Fibroblast of skin of scalp (primary cell): ENCODE measurements at regions not wholly inside any gene's neighbourhood (a gene's known extent, or its start where the extent isn't known, plus 50 kb on each side); places are given as distances from the start of the nearest gene placed in this dataset.
"Not testable (repeated sequence)": the region's sequence is repeated elsewhere in the genome, so short reads cannot be mapped to it uniquely, and the experiment has no call there.

Experiments used
- DNase-seq: peaks from one replicate; pipeline ENCODE4 v3.0.0-alpha.2; 2013

- DNase-seq: no peak
Observed at GRCh38 chr13:63741029-63741813, 2325.6 kb upstream of the PCDH20 start.

- DNase-seq: not testable (repeated sequence)
Observed at GRCh38 chr13:63739112-63739735, 2323.6 kb upstream of the PCDH20 start.

- DNase-seq: no peak
Observed at GRCh38 chr13:63737418-63737817, 2321.8 kb upstream of the PCDH20 start.

- DNase-seq: no peak
Observed at GRCh38 chr13:63731896-63732295, 2316.2 kb upstream of the PCDH20 start.

GRCh38 chr13:63712159-63712558 is 2296.5 kb upstream of the PCDH20 start:
- DNase-seq: not testable (repeated sequence)

- no peak for DNase-seq
Observed at GRCh38 chr13:63706751-63707150, 2291.1 kb upstream of the PCDH20 start.

GRCh38 chr13:63704521-63704920 is 2288.9 kb upstream of the PCDH20 start:
- no peak for DNase-seq

- no peak for DNase-seq
Observed at GRCh38 chr13:63700350-63700749, 2284.7 kb upstream of the PCDH20 start.

- DNase-seq: no peak
Observed at GRCh38 chr13:63699948-63700347, 2284.3 kb upstream of the PCDH20 start.

GRCh38 chr13:63696055-63696454 is 2280.4 kb upstream of the PCDH20 start:
- peak; percentile 61 for DNase-seq

- DNase-seq: no peak
Observed at GRCh38 chr13:63693696-63694095, 2278.0 kb upstream of the PCDH20 start.

- no peak for DNase-seq
Observed at GRCh38 chr13:63691474-63691873, 2275.8 kb upstream of the PCDH20 start.

GRCh38 chr13:63690672-63691071 is 2275.0 kb upstream of the PCDH20 start:
- DNase-seq: no peak

GRCh38 chr13:63684822-63685221 is 2269.2 kb upstream of the PCDH20 start:
- no peak for DNase-seq

- no peak for DNase-seq
Observed at GRCh38 chr13:63680704-63681103, 2265.1 kb upstream of the PCDH20 start.

- DNase-seq: no peak
Observed at GRCh38 chr13:63671296-63671695, 2255.6 kb upstream of the PCDH20 start.

- DNase-seq: no peak
Observed at GRCh38 chr13:63651394-63651793, 2235.7 kb upstream of the PCDH20 start.

- DNase-seq: no peak
Observed at GRCh38 chr13:63643543-63643942, 2227.9 kb upstream of the PCDH20 start.

GRCh38 chr13:63636316-63636993 is 2220.8 kb upstream of the PCDH20 start:
- no peak for DNase-seq

- DNase-seq: no peak
Observed at GRCh38 chr13:63632321-63632720, 2216.7 kb upstream of the PCDH20 start.

- no peak for DNase-seq
Observed at GRCh38 chr13:63631006-63631405, 2215.4 kb upstream of the PCDH20 start.

GRCh38 chr13:63629591-63629990 is 2213.9 kb upstream of the PCDH20 start:
- DNase-seq: no peak

GRCh38 chr13:63628310-63628709 is 2212.7 kb upstream of the PCDH20 start:
- DNase-seq: no peak

- peak; percentile 18 for DNase-seq
Observed at GRCh38 chr13:63625869-63626268, 2210.2 kb upstream of the PCDH20 start.
